Right atrium auricular region (tissue), 2 donors: ENCODE measurements at regions not wholly inside any gene's neighbourhood (a gene's known extent, or its start where the extent isn't known, plus 50 kb on each side); places are given as distances from the start of the nearest gene placed in this dataset.

Experiments used
- DNase-seq: peaks from one replicate; pipeline ENCODE4 v3.0.0-alpha.2; 2019; ENCODE audit warnings: low spot score
- H3K27ac ChIP-seq, 2 donors: fragments of 200-600 bp; sonication (generic); 1 replicate in 1 of 2; 2 replicates in 1 of 2; pipeline ENCODE4 v1.5.1; 2016 to 2019
- H3K27me3 ChIP-seq, 2 donors: fragments of 200-600 bp; sonication (generic); one replicate each; pipeline versions ENCODE4 v1.5.1 to v1.6.0; 2017 to 2019
- H3K36me3 ChIP-seq: fragments of 200-600 bp; sonication (generic); one replicate; pipeline ENCODE4 v1.5.1; 2016
- H3K4me1 ChIP-seq, 2 donors: fragments of 200-600 bp; sonication (generic); one replicate each; pipeline versions ENCODE4 v1.5.1 to v1.6.0; 2017 to 2019
- H3K4me3 ChIP-seq, 2 donors: fragments of 200-600 bp; sonication (generic); 1 replicate in 1 of 2; 2 replicates in 1 of 2; pipeline ENCODE4 v1.5.1; 2017 to 2019; ENCODE audit warnings: mild to moderate bottlenecking in 1 of 2, moderate library complexity in 1 of 2
- H3K9me3 ChIP-seq, 2 donors: fragments of 200-600 bp; sonication (generic); one replicate each; pipeline ENCODE4 v1.5.1; 2019
- CTCF ChIP-seq, 2 donors: fragments of 200-600 bp; sonication (generic); IDR thresholded peaks; one replicate each; pipeline ENCODE4 v1.5.1; 2019; ENCODE audit warnings: antibody characterized with exemption in 2 of 2

DNA sequence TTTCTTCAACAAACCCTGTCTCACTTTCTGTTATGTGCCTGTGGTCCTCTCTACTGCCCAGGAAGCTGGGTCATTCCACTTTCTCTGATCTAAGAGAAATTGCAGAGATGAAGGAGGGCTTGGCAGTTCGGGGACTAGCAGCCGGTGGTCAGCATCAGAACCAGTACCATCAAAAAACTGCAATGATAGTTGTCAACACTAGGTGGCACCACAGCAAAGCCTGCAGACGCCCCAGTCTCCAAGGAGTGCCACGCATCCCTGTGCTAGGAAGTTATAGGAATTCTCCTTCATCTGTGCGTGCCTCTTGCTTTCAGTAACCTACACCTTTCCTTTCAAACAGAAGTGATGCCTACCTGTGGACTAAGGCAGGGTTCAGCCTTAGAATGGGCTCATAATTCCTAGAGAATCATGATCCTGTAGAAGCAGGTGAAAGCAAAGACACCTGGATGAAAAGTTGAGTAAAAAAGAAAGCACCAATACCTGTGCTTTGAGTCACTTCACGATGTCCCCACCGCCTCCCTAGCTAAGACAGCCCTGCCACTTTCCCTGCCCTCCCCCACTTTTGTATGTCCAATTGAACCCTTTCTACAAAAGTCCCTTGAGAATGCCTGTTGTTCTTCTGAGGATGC lies 129.2 kb downstream of the ADAMTS1 start:
- H3K27me3 ChIP-seq = no peaks in the 10 kb centered on the region
- H3K4me3 ChIP-seq = no peak overlapping the region
- H3K4me1 ChIP-seq = peaks cover 0 to 5% of the 10 kb centered on the region in 2 donors
- no peaks in the 10 kb centered on the region for H3K9me3 ChIP-seq
- H3K36me3 ChIP-seq = no peaks in the 10 kb centered on the region
- TF ChIP-seq CTCF (IDR thresholded peaks at IDR 0.05) = peak; percentile 74 to 89
- no peak overlapping the region for H3K27ac ChIP-seq
- DNase-seq = no peak

DNA sequence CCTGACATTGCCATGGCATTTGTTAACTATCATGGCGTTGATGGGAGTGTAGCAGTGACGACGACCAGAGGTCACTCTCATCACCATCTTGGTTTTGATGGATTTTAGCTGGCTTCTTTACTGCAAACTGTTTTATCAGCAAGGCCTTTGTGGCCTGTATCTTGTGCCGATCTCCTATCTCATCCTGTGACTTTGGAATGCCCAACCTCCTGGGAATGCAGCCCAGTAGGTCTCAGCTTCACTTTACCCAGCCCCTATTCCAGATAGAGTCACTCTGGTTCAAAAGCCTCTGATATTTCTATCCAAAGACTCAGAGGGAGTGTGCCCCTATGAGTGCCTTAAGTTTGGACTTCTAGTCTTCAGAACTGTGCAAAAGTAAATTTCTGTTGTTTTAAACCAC lies 130.1 kb downstream of the ADAMTS1 start:
- DNase-seq = no peak
- H3K27ac ChIP-seq = no peak overlapping the region
- no peak overlapping the region for H3K4me3 ChIP-seq
- H3K4me1 ChIP-seq = peaks cover 0 to 5% of the 10 kb centered on the region in 2 donors
- no peak for TF ChIP-seq CTCF (IDR thresholded peaks at IDR 0.05)
- no peaks in the 10 kb centered on the region for H3K27me3 ChIP-seq
- H3K36me3 ChIP-seq = no peaks in the 10 kb centered on the region
- H3K9me3 ChIP-seq = no peaks in the 10 kb centered on the region

DNA sequence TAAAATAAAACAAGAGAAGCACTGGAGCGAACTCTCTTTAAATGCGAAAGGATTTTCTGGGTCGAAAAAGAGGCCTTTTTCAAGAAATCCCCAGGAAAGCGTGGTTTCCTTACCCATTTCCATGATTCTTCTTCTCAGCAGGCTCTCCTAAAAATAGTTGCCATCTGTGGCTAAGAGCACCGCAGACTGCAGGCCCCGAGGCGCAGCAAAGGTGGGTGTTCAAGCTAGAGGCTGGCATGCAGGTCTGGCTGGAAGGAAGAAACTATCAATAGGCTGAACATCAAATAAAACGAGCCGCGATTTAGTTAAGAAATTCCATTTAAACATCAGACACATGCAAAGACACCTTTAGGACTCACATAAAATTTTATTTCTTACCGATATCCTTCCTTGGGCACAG lies 135.1 kb downstream of the ADAMTS1 start:
- H3K27ac ChIP-seq = no peak overlapping the region
- no peaks in the 10 kb centered on the region for H3K9me3 ChIP-seq
- no peak for DNase-seq
- H3K27me3 ChIP-seq = no peaks in the 10 kb centered on the region
- H3K36me3 ChIP-seq = no peaks in the 10 kb centered on the region
- no peak overlapping the region for H3K4me3 ChIP-seq
- TF ChIP-seq CTCF (IDR thresholded peaks at IDR 0.05) = no peak
- H3K4me1 ChIP-seq = no peaks in the 10 kb centered on the region

- no peaks in the 10 kb centered on the region for H3K9me3 ChIP-seq
- H3K27ac ChIP-seq = no peak overlapping the region
- no peak for TF ChIP-seq CTCF (IDR thresholded peaks at IDR 0.05)
- no peaks in the 10 kb centered on the region for H3K4me1 ChIP-seq
- no peaks in the 10 kb centered on the region for H3K27me3 ChIP-seq
- H3K36me3 ChIP-seq = no peaks in the 10 kb centered on the region
- DNase-seq = no peak
- H3K4me3 ChIP-seq = no peak overlapping the region
These were observed 136.0 kb upstream of the CYYR1 start for GRCh38 chr21:26709090-26709489.

DNA sequence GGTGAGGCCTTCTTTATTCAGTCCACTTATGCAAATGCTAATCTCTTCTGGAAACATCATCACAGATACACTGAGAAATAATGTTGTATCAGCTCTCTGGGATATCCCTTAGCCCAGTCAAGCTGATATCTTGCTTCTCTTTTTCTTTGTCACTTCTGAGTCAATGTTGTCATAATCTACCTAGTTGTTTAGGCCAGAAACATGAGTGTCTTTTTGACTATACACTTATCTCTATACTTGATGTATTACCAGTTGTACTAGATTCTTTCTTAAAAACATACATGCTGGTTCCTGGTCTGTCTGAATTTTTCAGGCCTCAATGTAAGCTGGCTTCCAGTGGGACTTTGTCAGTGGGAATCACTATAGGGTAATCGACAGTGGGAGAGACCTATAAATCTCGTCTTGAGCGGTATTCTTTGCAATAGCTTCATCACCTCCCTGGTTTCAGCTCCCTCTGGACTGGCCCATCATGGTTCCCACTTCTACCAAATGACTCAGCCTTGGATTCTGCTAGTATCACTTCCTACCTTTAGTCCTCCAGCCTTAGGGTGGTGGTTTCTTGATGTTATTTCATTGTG lies 135.2 kb upstream of the CYYR1 start:
- Histone ChIP-seq H3K27me3 (no peaks in the 10 kb centered on the region), H3K4me3 (no peak overlapping the region), H3K9me3 (no peaks in the 10 kb centered on the region), H3K4me1 (no peaks in the 10 kb centered on the region), H3K27ac (no peak overlapping the region), H3K36me3 (no peaks in the 10 kb centered on the region)
- no peak for DNase-seq
- TF ChIP-seq CTCF (IDR thresholded peaks at IDR 0.05) = no peak

DNA sequence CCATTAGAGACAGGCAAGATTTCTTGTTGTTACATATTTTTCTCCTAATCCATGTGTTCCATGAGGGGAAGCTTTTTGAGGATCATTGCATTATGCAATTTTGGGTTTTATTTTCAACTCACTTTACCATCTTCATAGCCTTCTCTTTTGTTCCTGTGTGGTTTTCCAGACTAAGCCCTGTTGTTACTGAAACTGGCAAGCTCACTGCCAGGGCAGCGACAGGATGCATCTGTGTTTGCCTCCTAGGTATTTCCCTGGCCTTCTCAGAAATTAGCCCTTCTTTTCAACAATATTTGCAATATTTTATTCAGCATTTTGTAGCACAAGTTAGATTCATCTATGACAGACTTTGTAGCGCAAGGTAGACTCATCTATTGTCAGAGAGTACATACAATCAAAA lies 134.2 kb upstream of the CYYR1 start:
- no peaks in the 10 kb centered on the region for H3K9me3 ChIP-seq
- H3K27ac ChIP-seq = no peak overlapping the region
- no peaks in the 10 kb centered on the region for H3K36me3 ChIP-seq
- H3K4me1 ChIP-seq = no peaks in the 10 kb centered on the region
- DNase-seq = no peak
- no peak for TF ChIP-seq CTCF (IDR thresholded peaks at IDR 0.05)
- H3K4me3 ChIP-seq = no peak overlapping the region
- no peaks in the 10 kb centered on the region for H3K27me3 ChIP-seq
